ENCODE measurements at regions not wholly inside any gene's neighbourhood (a gene's known extent, or its start where the extent isn't known, plus 50 kb on each side); places are given as distances from the start of the nearest gene placed in this dataset.

- DNase-seq (no peak), ATAC-seq (no peak)
- WGBS, 3 donors = 86 to 91% (median 88%) methylated on average over 3 of the region's 3 CpGs
- H3K27ac ChIP-seq = no peak overlapping the region
- H3K4me3 ChIP-seq = no peak overlapping the region
- H3K36me3 ChIP-seq (ENCODE audit: insufficient read depth in 1 of 2, low read depth in 1 of 2) = no peaks in the 10 kb centered on the region
- no peak for TF ChIP-seq CTCF (IDR thresholded peaks at IDR 0.05)
- H3K4me1 ChIP-seq = no peaks in the 10 kb centered on the region
- no peaks in the 10 kb centered on the region for H3K27me3 ChIP-seq (ENCODE audit: insufficient read depth in 3 of 3, low read length in 2 of 3)
- intact Hi-C loops (cut with DNase I) = no loop called here
- no peaks in the 10 kb centered on the region for H3K9me3 ChIP-seq
Measured at GRCh38 chr2:51528156-51528555, 496.2 kb upstream of the NRXN1 start.

- 66 to 77% (median 76%) methylated on average over 2 of the region's 2 CpGs for WGBS, 3 donors
- Histone ChIP-seq H3K9me3 (no peaks in the 10 kb centered on the region), H3K36me3 (ENCODE audit: insufficient read depth in 1 of 2, low read depth in 1 of 2) (no peaks in the 10 kb centered on the region), H3K27me3 (ENCODE audit: insufficient read depth in 3 of 3, low read length in 2 of 3) (no peaks in the 10 kb centered on the region), H3K27ac (no peak overlapping the region), H3K4me1 (no peaks in the 10 kb centered on the region), H3K4me3 (no peak overlapping the region)
- no peak for ATAC-seq
- intact Hi-C loops (cut with DNase I) = no loop called here
- no peak for DNase-seq
- no peak for TF ChIP-seq CTCF (IDR thresholded peaks at IDR 0.05)
Measured at GRCh38 chr2:51526766-51527165, 494.8 kb upstream of the NRXN1 start.

GRCh38 chr2:51516667-51517066, 484.7 kb upstream of the NRXN1 start:
- no peaks in the 10 kb centered on the region for H3K9me3 ChIP-seq
- DNase-seq = no peak
- no peaks in the 10 kb centered on the region for H3K4me1 ChIP-seq
- no peaks in the 10 kb centered on the region for H3K27me3 ChIP-seq (ENCODE audit: insufficient read depth in 3 of 3, low read length in 2 of 3)
- H3K36me3 ChIP-seq (ENCODE audit: insufficient read depth in 1 of 2, low read depth in 1 of 2) = no peaks in the 10 kb centered on the region
- no peak overlapping the region for H3K27ac ChIP-seq
- 76 to 82% (median 77%) methylated on average over 2 of the region's 2 CpGs for WGBS, 3 donors
- no peak for ATAC-seq
- intact Hi-C loops (cut with DNase I) = no loop called here
- TF ChIP-seq CTCF (IDR thresholded peaks at IDR 0.05) = no peak
- H3K4me3 ChIP-seq = no peak overlapping the region

- intact Hi-C loops (cut with DNase I) = no loop called here
- TF ChIP-seq CTCF (IDR thresholded peaks at IDR 0.05) = no peak
- no peak for ATAC-seq
- Histone ChIP-seq H3K9me3 (no peaks in the 10 kb centered on the region), H3K27me3 (ENCODE audit: insufficient read depth in 3 of 3, low read length in 2 of 3) (no peaks in the 10 kb centered on the region), H3K36me3 (ENCODE audit: insufficient read depth in 1 of 2, low read depth in 1 of 2) (no peaks in the 10 kb centered on the region), H3K4me1 (no peaks in the 10 kb centered on the region), H3K4me3 (no peak overlapping the region), H3K27ac (no peak overlapping the region)
- DNase-seq = no peak
- WGBS, 3 donors = 71 to 89% (median 84%) methylated on average over 4 of the region's 4 CpGs
Measured at GRCh38 chr2:51511002-51511401, 479.1 kb upstream of the NRXN1 start.

- WGBS, 3 donors = 67 to 72% (median 69%) methylated on average over 3 of the region's 3 CpGs
Measured at GRCh38 chr2:51510303-51510702, 478.4 kb upstream of the NRXN1 start.

More at GRCh38 chr2:51510303-51510702, 478.4 kb upstream of the NRXN1 start:
- Histone ChIP-seq H3K27ac (no peak overlapping the region), H3K27me3 (ENCODE audit: insufficient read depth in 3 of 3, low read length in 2 of 3) (no peaks in the 10 kb centered on the region), H3K9me3 (no peaks in the 10 kb centered on the region), H3K4me1 (no peaks in the 10 kb centered on the region), H3K36me3 (ENCODE audit: insufficient read depth in 1 of 2, low read depth in 1 of 2) (no peaks in the 10 kb centered on the region), H3K4me3 (no peak overlapping the region)
- no peak for TF ChIP-seq CTCF (IDR thresholded peaks at IDR 0.05)
- intact Hi-C loops (cut with DNase I) = no loop called here
- ATAC-seq = no peak
- no peak for DNase-seq

All from psoas muscle (tissue), 7 donors.